ENCODE measurements at regions not wholly inside any gene's neighbourhood (a gene's known extent, or its start where the extent isn't known, plus 50 kb on each side); places are given as distances from the start of the nearest gene placed in this dataset.
A peak's percentile ranks its signal among the peaks of the same experiment; 100 is the strongest.

DNA sequence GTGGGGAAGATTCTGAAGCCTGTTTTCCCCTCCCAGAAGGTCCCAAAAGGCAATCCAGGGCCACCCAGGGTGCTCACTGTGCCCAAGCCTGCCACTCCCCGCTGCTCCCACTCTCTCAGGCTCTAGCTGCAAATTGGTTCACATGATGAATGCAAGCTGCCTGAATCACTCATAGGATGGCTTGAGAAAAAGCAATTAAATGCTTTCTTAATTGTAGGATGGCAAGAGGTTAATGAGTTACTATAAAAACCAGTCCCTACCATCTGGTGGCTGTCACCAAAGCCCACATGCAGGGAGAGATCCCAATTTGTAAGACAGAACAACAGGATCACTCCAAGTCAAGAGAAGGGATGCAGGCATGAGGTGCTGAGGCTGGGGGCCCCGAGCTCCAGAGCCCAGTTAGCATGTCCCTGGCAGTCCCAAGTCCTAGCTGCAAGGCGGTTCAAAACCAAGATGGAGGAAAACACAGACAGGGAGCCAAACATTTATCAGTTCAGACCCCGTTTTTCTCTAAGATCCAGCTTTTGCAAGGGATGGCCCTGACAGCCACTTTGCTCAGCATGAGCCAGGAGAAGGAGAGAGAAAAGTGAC, 207.1 kb downstream of the UACA start:
- Mint-ChIP-seq H3K4me1 (ENCODE audit: low read depth) (peaks cover 3% of the 10 kb centered on the region), H3K4me3 (no peak overlapping the region), H3K36me3 (ENCODE audit: low read depth) (no peaks in the 10 kb centered on the region), H3K27ac (no peak overlapping the region), H3K27me3 (ENCODE audit: low read depth) (peaks cover 8% of the 10 kb centered on the region), H3K9me3 (no peaks in the 10 kb centered on the region)
- DNase-seq (ENCODE audit: low spot score) = no peak

DNA sequence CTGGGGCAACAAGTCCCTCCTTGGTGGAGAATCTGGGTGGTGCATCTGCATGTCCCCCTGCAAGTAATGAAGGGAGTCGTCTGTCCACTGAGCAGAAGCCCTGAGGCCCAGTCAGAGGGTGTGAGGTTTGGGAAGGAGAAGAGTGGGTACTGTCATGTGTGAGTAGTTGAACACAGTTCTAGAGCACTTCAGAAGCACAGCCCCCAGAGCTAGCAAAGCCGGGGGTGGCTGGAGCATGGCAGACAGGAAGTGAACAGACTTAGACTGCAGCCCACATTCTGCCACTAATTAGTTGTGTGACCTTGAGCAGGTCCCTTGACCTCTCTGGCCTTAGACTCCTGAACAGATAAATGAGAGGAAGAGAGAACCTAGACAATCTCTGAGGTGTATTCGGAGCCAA, 207.6 kb downstream of the UACA start:
- Mint-ChIP-seq H3K27ac (no peak overlapping the region), H3K36me3 (ENCODE audit: low read depth) (no peaks in the 10 kb centered on the region), H3K4me3 (no peak overlapping the region), H3K9me3 (no peaks in the 10 kb centered on the region), H3K4me1 (ENCODE audit: low read depth) (peaks cover 3% of the 10 kb centered on the region), H3K27me3 (ENCODE audit: low read depth) (peaks cover 5% of the 10 kb centered on the region)
- DNase-seq (ENCODE audit: low spot score) = no peak

DNA sequence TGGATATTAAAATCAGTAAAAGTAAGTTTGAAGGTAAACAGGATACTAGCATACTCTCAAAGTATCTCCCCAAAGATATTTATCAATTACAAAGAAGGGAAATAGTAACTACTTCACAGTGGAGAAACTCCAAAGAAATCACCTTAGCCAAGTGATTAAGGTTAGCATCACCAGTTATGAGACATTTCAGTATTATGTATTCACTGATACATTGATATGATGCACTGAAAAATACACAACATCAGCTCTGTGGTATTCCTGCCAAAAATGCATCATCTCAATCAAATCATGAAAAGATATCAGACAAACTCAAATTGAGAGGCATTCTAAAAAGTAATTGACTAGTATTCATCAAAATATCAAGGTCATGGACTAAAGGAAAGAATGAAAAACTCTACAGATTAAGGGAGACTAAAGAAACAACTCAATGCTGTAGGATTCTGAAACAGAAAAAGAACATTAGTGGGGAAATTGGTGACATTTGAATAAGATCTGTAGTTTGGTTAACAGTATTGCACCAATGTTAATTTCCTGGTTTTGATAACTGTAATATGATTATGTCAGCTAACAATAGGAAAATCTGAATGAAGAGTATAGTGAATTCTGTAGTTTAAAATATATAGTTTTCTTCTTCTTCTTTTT, 215.4 kb downstream of the UACA start:
- Mint-ChIP-seq H3K36me3 (ENCODE audit: low read depth) (no peaks in the 10 kb centered on the region), H3K27ac (no peak overlapping the region), H3K4me3 (no peak overlapping the region), H3K27me3 (ENCODE audit: low read depth) (peaks cover 5% of the 10 kb centered on the region), H3K9me3 (no peaks in the 10 kb centered on the region), H3K4me1 (ENCODE audit: low read depth) (peaks cover 23% of the 10 kb centered on the region)
- DNase-seq (ENCODE audit: low spot score) = no peak

DNA sequence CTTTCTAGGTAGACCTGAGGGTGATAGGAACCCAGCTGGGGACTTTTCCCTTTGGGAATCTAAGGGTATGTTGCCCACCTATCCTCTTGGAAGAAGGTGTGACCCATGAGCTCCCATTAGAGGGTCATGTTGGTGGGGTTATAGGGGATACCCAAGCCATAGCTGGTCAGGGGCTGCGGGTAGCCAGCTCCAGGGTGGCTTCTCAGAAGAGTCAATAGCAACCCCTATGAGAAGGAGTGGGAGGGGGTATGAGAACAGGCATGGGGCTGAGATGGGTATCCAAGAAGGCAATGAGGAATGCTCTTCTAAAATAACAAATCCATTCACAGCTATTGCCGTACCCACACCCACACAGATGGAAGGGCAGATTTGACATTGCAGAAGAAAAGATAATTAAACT, 217.8 kb downstream of the UACA start:
- Mint-ChIP-seq H3K27me3 (ENCODE audit: low read depth) (peaks cover 24% of the 10 kb centered on the region), H3K4me3 (no peak overlapping the region), H3K4me1 (ENCODE audit: low read depth) (peaks cover 23% of the 10 kb centered on the region), H3K36me3 (ENCODE audit: low read depth) (no peaks in the 10 kb centered on the region), H3K27ac (no peak overlapping the region), H3K9me3 (no peaks in the 10 kb centered on the region)
- no peak for DNase-seq (ENCODE audit: low spot score)

DNA sequence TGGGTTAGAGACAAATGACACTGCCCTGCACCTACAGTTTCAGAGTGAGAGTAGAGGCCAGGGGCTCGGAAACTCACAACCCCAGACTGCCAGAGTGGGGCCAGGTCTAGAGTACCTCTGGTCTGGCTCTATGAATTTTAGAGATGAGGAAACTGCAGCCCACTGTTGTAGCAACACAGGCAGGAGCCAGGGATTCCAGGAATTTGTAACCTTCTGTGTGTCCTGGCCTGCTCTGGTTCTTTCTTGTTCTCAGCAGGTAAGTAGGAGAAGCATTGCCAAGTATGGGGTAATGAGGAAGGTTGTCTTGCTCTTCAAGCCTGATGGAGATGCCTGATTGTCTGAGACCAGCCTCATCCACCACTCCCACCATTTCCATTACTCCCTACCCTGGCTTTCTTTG, 221.8 kb downstream of the UACA start:
- Mint-ChIP-seq H3K4me1 (ENCODE audit: low read depth) (peaks cover 18% of the 10 kb centered on the region), H3K27ac (no peak overlapping the region), H3K9me3 (no peaks in the 10 kb centered on the region), H3K27me3 (ENCODE audit: low read depth) (peaks cover 33% of the 10 kb centered on the region), H3K4me3 (no peak overlapping the region), H3K36me3 (ENCODE audit: low read depth) (no peaks in the 10 kb centered on the region)
- DNase-seq (ENCODE audit: low spot score) = no peak

DNA sequence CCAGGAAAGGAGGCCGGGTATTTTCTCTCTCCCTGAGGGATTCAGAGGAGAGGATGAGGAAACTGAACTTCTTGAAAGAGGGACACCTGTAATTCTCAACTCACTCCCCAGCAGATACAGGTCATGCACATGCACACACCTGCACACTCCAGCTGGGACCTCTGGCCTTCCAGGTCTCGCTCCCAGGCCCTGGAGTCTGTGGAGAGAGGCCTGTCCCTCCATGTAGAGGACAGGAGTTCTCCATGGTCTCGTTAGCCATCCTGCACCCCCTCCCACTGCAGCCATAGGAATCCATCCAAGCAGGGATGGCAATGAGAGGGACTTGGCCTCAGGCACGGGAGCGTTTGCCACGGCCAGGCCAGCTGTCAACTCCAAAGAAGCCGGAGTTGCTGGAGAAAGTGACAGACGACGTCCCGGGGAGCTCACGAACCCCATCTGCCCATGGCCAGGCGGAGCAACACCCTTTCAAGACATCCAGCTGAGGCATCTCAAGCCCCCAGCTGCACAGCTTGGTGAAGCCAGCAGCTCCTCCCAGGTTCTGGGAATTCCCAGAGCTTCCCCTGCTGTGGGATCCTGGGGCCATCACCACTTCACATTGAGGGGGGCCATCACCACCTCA, 223.3 kb downstream of the UACA start:
- H3K9me3 Mint-ChIP-seq = no peaks in the 10 kb centered on the region
- DNase-seq (ENCODE audit: low spot score) = no peak
- peaks cover 34% of the 10 kb centered on the region for H3K27me3 Mint-ChIP-seq (ENCODE audit: low read depth)
- H3K4me3 Mint-ChIP-seq = no peak overlapping the region
- H3K36me3 Mint-ChIP-seq (ENCODE audit: low read depth) = no peaks in the 10 kb centered on the region
- no peak overlapping the region for H3K27ac Mint-ChIP-seq
- peaks cover 22% of the 10 kb centered on the region for H3K4me1 Mint-ChIP-seq (ENCODE audit: low read depth)

DNA sequence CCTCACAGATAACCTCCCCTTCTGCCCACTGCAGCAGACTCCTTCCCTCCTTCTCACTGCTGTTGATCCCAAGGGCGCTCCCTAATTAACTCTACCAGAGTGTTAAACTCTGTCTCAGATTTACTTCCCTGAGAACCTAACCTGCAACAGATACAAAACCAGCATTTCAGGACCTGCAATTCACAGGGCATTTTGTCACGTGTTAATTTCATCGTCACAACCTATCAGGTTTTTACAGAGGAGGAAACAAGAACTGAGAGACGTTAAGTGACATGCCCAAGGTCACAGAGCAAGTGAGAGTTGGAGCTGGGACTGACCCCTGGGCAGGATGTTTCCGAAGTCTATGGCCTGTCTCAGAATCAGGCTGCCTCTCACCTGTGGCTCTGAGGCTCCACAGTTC, 223.9 kb downstream of the UACA start:
- no peaks in the 10 kb centered on the region for H3K36me3 Mint-ChIP-seq (ENCODE audit: low read depth)
- H3K27me3 Mint-ChIP-seq (ENCODE audit: low read depth) = peaks cover 33% of the 10 kb centered on the region
- no peak overlapping the region for H3K27ac Mint-ChIP-seq
- H3K4me3 Mint-ChIP-seq = no peak overlapping the region
- DNase-seq (ENCODE audit: low spot score) = no peak
- H3K4me1 Mint-ChIP-seq (ENCODE audit: low read depth) = peaks cover 29% of the 10 kb centered on the region
- H3K9me3 Mint-ChIP-seq = no peaks in the 10 kb centered on the region

DNA sequence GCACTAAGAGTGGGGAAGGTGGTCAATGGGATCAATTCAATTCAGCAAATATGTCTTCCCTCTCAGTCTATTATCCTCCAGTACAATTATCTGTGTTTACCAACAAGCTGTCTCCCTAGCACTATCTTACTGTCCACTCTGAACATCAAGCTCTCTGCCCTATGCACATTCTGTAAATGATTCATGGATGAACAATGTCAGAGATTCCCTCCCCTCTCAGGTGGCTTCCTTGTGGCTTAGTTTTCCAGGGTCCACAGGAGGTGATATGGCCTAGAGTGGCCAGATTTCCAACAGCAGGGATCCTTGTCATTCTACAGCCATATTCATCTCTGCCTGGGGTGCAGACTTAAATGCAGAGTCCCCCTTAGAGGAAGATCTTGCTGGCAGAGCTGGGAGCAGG, 225.1 kb downstream of the UACA start:
- H3K27ac Mint-ChIP-seq = no peak overlapping the region
- peaks cover 35% of the 10 kb centered on the region for H3K27me3 Mint-ChIP-seq (ENCODE audit: low read depth)
- no peak for DNase-seq (ENCODE audit: low spot score)
- peaks cover 1% of the 10 kb centered on the region for H3K36me3 Mint-ChIP-seq (ENCODE audit: low read depth)
- H3K4me1 Mint-ChIP-seq (ENCODE audit: low read depth) = peaks cover 37% of the 10 kb centered on the region
- no peak overlapping the region for H3K4me3 Mint-ChIP-seq
- no peaks in the 10 kb centered on the region for H3K9me3 Mint-ChIP-seq

DNA sequence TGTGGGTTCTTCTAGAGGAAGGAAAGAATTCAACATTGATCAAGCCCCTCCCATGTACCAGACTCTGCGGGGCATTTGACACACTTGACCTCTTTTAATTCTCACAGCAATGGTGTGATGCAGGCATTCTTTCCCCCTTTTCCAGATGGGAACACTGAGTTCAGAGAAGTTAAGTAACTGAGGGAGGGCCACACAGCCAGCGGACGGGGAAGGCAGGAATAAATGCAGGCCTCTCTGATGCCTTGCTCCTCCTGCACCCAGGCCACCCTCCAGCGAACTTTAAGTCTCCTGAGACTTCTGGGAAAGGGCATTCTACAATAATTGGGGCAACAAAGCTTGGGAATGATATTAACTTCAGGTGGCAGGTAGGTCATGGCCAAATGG, 227.4 kb downstream of the UACA start:
- Mint-ChIP-seq H3K4me3 (peak overlapping the region; percentile 86), H3K4me1 (ENCODE audit: low read depth) (peaks cover 41% of the 10 kb centered on the region), H3K36me3 (ENCODE audit: low read depth) (peaks cover 1% of the 10 kb centered on the region), H3K27me3 (ENCODE audit: low read depth) (peaks cover 22% of the 10 kb centered on the region), H3K27ac (peak overlapping the region; percentile 86), H3K9me3 (no peaks in the 10 kb centered on the region)
- no peak for DNase-seq (ENCODE audit: low spot score)

DNA sequence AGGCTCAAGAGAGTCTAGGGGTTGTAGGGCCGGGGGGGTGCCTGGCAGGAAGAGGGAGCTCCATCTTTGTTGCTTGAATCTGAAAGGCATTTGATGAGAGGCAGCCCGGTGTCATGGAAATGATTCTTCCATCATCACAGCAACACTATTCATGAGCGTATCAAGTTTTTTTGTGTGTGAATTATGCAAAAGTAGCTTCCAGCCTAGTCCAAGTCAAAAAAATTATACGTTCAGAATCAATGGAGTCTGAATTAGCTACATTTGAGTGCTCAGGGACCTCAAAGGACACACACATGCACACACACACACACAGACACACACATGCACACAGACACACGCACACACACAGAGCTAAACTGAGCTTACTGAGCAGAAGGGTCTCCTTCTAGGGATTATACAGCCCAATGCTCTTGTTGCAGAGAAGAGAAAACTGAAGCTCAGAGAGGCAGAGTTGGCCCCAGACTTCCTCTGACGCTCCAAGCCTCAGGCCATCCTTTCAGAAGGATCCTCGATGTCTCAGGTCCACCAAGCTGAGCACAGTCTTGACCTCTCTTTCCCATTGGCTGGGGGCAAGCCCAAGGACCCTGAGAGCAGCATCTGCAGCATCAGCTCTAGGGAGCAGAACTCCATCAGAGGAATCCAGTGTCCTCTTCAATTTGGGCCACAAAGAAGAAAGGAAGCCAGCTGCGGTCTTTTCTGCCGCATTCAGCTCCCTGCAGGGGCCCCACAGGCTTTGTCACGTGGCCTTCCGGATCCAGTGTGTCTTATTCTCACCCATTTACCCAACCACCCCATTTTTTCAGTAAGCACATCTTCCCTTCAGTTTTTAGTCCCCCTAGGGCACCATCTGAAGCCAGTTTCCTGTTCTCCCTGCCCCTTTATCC, 228.0 kb downstream of the UACA start:
- peak overlapping the region; percentile 86 for H3K4me3 Mint-ChIP-seq

DNA sequence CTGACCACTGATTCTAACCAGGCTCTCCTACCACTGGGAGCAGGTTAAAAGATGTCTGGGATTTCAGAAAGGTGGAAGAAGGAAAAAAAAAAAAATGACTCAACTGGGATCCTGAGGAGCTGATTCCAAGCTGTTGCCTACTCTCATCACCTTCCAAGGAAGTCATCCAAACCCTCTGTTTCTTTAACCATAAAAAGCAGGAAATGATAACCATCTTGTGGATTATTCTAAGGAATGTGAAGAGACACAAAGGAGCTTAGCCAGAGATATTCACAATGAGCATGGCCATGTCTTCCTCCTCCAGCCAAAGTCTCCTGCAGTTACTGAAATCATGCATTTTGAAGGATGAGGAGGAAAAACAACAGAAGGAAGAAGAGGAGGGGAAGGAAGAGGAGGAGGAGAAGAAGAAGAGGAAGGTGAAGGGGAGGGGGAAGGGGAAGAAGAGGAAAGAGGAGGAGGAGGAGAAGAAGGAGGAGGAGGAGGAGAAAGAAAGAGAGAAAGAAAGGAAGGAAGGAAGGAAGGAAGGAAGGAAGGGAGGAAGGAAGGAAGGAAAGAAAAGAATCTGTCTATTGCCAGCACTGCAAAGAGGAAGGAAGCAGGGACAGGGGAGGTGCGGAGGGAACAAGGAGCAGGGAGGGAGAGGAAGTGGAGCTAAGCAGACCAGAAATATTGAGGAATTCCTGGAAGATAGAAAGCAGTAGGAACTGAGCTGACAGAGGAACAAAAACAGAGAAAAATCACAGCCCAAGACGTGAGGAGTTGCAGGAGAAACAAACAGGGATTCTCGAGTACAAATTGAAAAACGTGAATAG, 229.2 kb downstream of the UACA start:
- DNase-seq (ENCODE audit: low spot score) = no peak
- Mint-ChIP-seq H3K4me3 (peak overlapping the region; percentile 86), H3K36me3 (ENCODE audit: low read depth) (peaks cover 1% of the 10 kb centered on the region), H3K4me1 (ENCODE audit: low read depth) (peaks cover 48% of the 10 kb centered on the region), H3K27me3 (ENCODE audit: low read depth) (peaks cover 14% of the 10 kb centered on the region), H3K9me3 (no peaks in the 10 kb centered on the region), H3K27ac (peak overlapping the region; percentile 86)

More for the DNA sequence above, 228.0 kb downstream of the UACA start:
- peaks cover 1% of the 10 kb centered on the region for H3K36me3 Mint-ChIP-seq (ENCODE audit: low read depth)
- peaks cover 16% of the 10 kb centered on the region for H3K27me3 Mint-ChIP-seq (ENCODE audit: low read depth)
- H3K4me1 Mint-ChIP-seq (ENCODE audit: low read depth) = peaks cover 42% of the 10 kb centered on the region
- DNase-seq (ENCODE audit: low spot score) = peak; percentile 55
- no peaks in the 10 kb centered on the region for H3K9me3 Mint-ChIP-seq
- peak overlapping the region; percentile 86 for H3K27ac Mint-ChIP-seq

DNA sequence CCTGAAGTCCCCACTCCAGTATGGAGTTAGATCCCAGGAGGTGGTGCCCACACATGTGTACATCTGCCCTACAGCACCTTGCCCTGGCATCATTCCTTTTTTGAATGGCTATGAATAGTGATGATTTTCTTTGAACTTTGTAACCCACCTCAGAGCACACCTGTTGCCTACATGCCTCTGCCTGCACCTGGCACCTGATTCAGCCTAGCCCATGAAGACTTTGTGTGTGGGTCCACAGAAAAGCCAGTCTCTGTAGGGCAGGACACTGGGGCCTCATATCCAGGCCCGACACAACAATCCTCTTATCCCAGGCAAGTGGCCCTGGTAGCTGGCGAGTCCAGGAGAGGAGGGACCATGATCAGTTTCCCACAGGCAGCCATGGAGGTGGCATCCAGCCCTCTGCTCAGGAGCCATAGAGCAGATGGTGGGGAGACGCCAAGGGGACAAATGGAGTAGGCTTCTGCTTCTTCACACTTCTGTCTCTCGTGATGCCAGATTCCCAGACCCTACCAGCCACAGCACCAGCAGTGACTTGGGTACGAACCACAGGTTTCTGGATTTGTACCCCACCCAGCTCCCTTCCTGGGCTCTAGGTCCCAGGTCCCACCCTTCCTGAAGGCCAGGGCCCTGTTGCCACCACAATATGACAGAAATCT, 230.7 kb downstream of the UACA start:
- DNase-seq (ENCODE audit: low spot score) = no peak
- peaks cover 56% of the 10 kb centered on the region for H3K4me1 Mint-ChIP-seq (ENCODE audit: low read depth)
- H3K4me3 Mint-ChIP-seq = no peak overlapping the region
- H3K36me3 Mint-ChIP-seq (ENCODE audit: low read depth) = peaks cover 10% of the 10 kb centered on the region
- peaks cover 4% of the 10 kb centered on the region for H3K9me3 Mint-ChIP-seq
- no peak overlapping the region for H3K27ac Mint-ChIP-seq
- H3K27me3 Mint-ChIP-seq (ENCODE audit: low read depth) = peaks cover 8% of the 10 kb centered on the region

DNA sequence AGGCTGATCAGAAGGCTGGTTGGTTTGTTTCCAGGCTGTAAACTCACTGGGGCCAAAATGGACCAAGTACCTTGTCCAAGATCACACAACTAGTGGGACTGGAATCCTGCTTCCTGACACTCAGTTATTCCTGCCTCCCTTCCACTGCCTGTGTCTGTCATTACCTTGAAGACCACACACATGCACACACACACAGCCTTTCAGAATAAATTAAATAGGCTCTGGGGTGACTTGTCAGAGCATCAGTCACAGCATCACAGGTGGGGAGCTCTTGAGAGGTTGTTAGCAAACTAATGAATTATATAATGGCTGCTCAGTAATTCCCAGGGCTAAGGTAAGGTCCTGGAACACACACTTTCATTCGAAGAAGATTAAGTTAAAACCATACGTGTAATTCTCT, 231.8 kb downstream of the UACA start:
- Mint-ChIP-seq H3K27me3 (ENCODE audit: low read depth) (peaks cover 6% of the 10 kb centered on the region), H3K27ac (no peak overlapping the region), H3K4me3 (no peak overlapping the region), H3K4me1 (ENCODE audit: low read depth) (peaks cover 62% of the 10 kb centered on the region), H3K36me3 (ENCODE audit: low read depth) (peaks cover 10% of the 10 kb centered on the region), H3K9me3 (peaks cover 4% of the 10 kb centered on the region)
- DNase-seq (ENCODE audit: low spot score) = no peak
